Left colon (tissue), 2 donors: ENCODE measurements at regions not wholly inside any gene's neighbourhood (a gene's known extent, or its start where the extent isn't known, plus 50 kb on each side); places are given as distances from the start of the nearest gene placed in this dataset.

Experiments
- ATAC-seq: fragments of 200-7000 bp; cut with Tn5 transposase; one replicate; pipeline ENCODE4 v1.9.1; 2020; ENCODE audit warnings: mild to moderate bottlenecking, moderate library complexity
- DNase-seq, 2 donors: peaks; one replicate each; pipeline ENCODE4 v3.0.0-alpha.2; 2020
- intact Hi-C, 2 donors: fragments of 100-400 bp; cut with DNase I in 1 of 2; cut with micrococcal nuclease in 1 of 2; formaldehyde crosslinking; loops; one replicate each; pipeline versions ENCODE4 v1.11.2 to v1.14.0; 2022; cut with DNase I, micrococcal nuclease
- donor health status: DM: no; HTN: no; CAD: no.
- donor health status: DM: yes; HTN: yes; CAD: no.

- DNase-seq (no peak), ATAC-seq (no peak)
- intact Hi-C loops, result no loop called here
Observed at GRCh38 chr12:125288931-125289928, 224.0 kb downstream of the AACS start.

GRCh38 chr12:125289970-125290369 lies 224.7 kb downstream of the AACS start:
- DNase-seq (no peak), ATAC-seq (no peak)
- intact Hi-C loops, result no loop called here

- DNase-seq (no peak), ATAC-seq (no peak)
- intact Hi-C loops, result no loop called here
Observed at GRCh38 chr12:125292700-125293099, 227.5 kb downstream of the AACS start.

GRCh38 chr12:125295550-125295949 lies 230.3 kb downstream of the AACS start:
- DNase-seq (no peak), ATAC-seq (no peak)
- intact Hi-C loops, result no loop called here

- intact Hi-C loops, result no loop called here
- ATAC-seq, result no peak
- no peak for DNase-seq
Observed at GRCh38 chr12:125296701-125297100, 231.5 kb downstream of the AACS start.

- DNase-seq, result no peak
- ATAC-seq, result no peak
- intact Hi-C loops, result no loop called here
Observed at GRCh38 chr12:125299840-125300239, 234.6 kb downstream of the AACS start.

GRCh38 chr12:125300249-125300648 lies 235.0 kb downstream of the AACS start:
- DNase-seq (no peak), ATAC-seq (no peak)
- intact Hi-C loops, result no loop called here

- no peak for ATAC-seq
- DNase-seq, result no peak
- intact Hi-C loops, result no loop called here
Observed at GRCh38 chr12:125303337-125303736, 238.1 kb downstream of the AACS start.

- intact Hi-C loops, result no loop called here
- DNase-seq (no peak), ATAC-seq (no peak)
Observed at GRCh38 chr12:125304029-125304428, 238.8 kb downstream of the AACS start.

- intact Hi-C loops, result no loop called here
- ATAC-seq, result no peak
- no peak for DNase-seq
Observed at GRCh38 chr12:125305231-125305630, 240.0 kb downstream of the AACS start.

- intact Hi-C loops, result no loop called here
- DNase-seq, result no peak
- ATAC-seq, result no peak
Observed at GRCh38 chr12:125310461-125310860, 245.2 kb downstream of the AACS start.

- ATAC-seq (no peak), DNase-seq (no peak)
- intact Hi-C loops, result no loop called here
Observed at GRCh38 chr12:125311050-125311449, 245.8 kb downstream of the AACS start.

GRCh38 chr12:125312471-125312870 lies 247.2 kb downstream of the AACS start:
- ATAC-seq (no peak), DNase-seq (no peak)
- intact Hi-C loops, result no loop called here

- DNase-seq, result no peak
- ATAC-seq, result no peak
- intact Hi-C loops, result no loop called here
Observed at GRCh38 chr12:125314051-125314755, 249.0 kb downstream of the AACS start.

- no peak for DNase-seq
- intact Hi-C loops, result no loop called here
- no peak for ATAC-seq
Observed at GRCh38 chr12:125315771-125316170, 250.5 kb downstream of the AACS start.

GRCh38 chr12:125320177-125320576 lies 254.9 kb downstream of the AACS start:
- intact Hi-C loops, result no loop called here
- no peak for DNase-seq
- ATAC-seq, result no peak

GRCh38 chr12:125324861-125325490 lies 259.7 kb downstream of the AACS start:
- ATAC-seq, result no peak
- intact Hi-C loops, result no loop called here
- DNase-seq, result no peak

- intact Hi-C loops, result no loop called here
- ATAC-seq (no peak), DNase-seq (no peak)
Observed at GRCh38 chr12:125329239-125330102, 264.2 kb downstream of the AACS start.
